GM19240 (cell line): ENCODE measurements at regions not wholly inside any gene's neighbourhood (a gene's known extent, or its start where the extent isn't known, plus 50 kb on each side); places are given as distances from the start of the nearest gene placed in this dataset.
"Not testable (repeated sequence)": the region's sequence is repeated elsewhere in the genome, so short reads cannot be mapped to it uniquely, and the experiment has no call there.

Experiments used
- DNase-seq: peaks from one replicate; pipeline ENCODE4 v3.0.0; 2011; ENCODE audit warnings: low spot score; ENCODE audit not compliant: insufficient read length

DNA sequence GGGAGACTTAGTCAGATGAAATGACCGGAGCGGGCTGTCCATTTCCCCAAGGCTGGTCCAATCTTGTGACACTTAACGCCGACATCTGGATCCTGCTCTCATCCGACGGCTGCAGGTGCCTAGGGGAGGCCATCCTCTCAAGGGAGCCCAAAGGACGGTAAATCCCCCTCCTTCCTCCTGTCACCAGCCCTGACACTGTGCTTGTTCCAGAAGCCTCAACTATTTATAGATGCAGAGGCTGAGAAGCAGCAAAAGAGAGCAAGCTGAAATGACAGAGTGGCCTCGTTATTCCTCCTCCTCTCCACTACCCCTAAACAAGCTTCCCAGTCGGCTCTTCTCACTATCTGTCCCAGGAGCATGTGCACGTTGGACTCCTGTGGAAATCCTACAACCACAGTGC is 533.7 kb downstream of the LIG4 start:
- DNase-seq: no peak

DNA sequence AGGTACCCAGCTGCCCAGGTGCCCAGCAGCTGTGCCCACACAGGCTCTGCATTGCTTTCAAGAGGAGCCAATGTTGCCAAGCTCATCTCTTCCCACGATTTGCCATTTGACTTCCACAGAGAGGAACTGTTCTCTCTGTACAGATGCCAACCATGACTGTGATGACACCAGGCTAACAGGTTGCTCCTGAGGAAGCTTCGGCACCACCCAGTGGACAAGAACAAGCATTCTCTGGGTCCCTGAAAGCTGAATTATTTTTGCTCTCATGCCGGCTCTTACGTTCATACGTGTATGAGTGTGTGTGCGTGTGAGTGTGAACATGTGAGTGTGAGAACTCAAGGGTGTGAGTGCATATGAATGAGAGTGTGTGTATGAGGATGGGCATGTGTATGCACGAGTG is 535.2 kb downstream of the LIG4 start:
- no peak for DNase-seq

DNA sequence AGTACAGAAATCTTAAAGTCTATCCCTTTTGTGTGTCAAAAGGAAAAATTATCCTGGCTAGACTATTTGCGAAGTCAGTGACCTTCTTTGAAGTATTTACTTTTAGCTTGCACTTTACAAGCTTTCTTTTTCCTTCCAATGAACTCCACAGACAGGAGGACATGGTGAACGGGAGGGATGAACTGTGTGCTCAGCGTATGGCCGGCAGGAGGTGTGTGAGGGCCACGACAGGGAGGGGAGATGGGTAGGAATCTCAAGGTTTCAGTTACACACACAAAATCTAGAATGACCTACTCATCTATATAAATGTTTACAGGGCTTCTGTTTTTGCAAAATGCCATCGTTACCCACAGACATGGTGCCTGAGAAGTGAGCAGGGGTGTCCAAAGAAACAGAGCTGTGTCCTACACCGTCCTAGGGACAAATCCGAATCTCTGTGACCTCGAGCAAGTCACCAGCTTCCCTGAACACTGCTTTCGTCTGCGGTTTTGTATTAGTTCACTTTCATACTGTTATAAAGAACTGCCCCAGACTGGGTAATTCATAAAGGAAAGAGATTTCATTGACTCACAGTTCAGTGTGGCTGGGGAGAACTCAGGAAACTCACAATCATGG is 537.2 kb downstream of the LIG4 start:
- DNase-seq: no peak

DNA sequence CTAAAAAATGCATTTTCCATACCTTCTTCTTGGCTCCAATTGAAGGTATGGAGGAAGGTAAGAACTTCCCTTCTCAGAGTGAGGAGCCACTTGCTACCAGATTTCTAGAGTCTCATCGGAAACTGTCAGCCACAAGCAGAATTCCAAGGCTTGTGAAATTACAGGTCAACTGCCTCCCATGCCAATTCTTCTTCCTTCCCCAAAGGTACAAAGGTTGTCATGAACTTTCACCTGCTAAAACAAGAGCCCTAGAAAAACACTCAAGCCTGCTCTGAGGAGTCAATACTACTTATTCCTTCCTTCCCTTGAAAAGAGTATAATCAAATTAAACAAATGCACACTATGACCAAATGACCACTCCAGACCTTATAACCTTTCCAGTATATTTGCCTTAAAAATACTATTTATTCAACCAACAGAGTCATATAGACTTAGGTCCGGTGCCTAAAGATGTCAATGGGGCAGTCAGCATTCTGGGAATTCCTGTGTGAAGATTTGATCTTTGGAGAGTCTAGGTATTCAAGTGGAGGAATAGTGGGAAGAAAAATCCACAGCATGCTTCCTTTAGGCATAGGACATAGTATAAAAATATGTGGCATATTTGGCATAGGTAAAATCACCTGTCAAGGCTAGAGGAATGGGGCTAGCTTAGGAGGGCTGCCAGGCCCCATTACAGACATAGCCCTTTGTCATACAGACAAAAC is 539.3 kb downstream of the LIG4 start:
- DNase-seq: no peak

DNA sequence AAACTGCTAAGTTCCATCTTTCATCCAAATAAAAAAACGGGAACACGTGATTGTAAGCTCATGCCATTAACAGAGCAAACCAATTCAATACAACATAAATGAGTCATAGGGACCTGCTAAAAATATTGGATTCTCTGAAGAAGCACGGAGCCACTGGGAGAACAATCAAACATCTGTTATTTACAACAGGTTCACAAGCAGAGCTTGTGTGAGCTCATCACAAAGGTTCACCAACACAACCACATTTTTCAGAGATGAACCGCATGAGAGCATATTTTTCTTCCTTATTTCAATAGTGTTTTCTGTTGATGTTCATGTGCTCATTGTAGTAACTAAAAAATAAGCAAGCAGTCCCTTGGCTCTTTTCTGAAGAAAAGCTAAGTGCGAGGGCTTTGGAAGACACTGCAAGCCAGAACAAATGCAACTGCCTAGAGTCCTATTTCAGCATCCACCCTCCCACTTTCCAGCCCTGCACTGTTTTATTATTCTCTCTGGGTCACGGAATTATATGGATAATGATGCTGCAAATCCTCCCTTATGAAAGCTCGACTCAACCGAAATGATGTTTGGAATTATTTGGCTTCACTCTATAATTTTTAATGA is 545.8 kb downstream of the LIG4 start:
- DNase-seq: no peak

DNA sequence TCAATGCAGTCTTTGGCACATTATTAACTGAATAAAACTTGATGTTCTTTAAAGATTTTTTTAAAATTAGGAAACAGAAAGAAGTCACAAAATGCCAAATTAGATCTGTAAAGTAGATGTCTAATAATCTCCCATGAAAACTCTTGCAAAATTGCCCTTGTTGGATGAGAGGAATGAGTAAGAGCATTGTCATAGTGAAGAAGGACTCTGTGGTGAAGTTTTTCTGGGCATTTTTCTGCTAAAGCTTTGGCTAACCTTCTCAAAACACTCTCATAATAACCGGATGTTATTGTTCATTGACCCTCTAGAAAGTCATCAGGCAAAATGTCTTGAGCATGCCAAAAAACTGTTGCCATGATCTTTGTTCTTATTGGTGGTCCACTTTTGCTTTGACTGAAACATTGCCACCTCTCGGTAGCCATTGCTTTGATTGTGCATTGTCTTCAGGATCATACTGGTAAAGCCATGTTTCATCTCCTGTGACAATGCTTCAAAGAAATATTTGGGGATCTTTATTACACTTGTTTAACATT is 549.3 kb downstream of the LIG4 start:
- DNase-seq: no peak

DNA sequence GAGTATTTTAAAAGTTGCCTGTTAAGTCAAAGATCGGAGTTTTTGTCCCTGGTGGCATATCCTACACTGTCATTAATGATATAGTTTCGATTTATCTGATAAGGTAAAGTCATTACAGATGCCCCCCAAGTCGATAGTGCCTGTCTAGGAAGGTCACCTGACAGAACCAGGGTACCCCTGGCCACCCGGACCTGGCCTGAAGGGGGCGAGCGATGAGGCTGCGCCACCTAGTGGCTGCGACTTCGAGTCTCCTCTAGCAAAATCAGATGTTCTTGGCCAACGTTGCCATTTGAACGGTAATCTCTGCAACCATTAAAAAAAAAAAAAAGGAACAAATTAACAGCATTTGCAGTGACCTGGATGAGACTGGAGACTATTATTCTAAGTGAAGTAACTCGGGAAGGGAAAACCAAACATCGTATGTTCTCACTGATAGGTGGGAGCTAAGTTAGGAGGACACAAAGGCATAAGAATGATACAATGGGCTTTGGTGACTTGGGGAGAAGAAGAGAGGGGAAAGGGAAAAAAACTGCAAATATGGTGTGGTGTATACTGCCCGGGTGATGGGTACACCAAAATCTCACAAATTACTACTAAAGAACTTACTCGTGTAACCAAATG is 565.1 kb downstream of the LIG4 start:
- no peak for DNase-seq

DNA sequence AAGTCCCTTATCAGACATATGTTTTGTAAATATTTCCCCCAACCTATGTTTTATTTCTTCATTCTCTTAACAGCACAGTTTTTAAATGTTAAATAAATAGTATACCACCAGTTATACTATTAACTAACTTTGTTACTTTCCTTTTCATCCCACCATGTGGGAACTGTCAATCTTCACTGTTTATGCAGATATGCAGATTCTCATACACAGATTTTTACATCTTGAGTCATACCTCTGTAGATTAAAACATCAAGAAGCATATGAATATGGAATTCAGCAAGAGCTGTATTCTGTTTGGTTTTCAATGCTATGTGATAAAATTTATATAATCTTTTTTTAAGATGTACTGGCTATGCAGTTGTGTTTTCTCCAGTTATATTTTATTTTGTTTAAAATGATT is 566.3 kb downstream of the LIG4 start:
- DNase-seq: no peak

DNA sequence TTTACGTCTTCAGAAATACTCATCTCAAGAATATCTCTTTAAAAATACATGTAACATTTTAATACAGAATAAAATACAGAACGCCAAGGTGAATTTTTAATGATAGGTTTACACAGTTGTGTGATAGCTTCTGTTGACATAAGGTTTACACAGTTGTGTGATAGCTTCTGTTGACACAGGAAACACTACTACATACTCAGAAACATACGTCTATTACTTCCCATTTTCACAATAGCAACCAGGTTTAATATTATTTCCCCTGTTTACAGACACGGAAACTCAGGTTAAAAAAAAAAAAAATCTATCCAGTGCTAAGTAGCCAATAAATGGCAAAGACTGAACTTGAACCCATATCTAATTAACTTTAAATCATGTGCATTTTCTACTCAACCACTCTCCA is 571.2 kb downstream of the LIG4 start:
- no peak for DNase-seq

DNA sequence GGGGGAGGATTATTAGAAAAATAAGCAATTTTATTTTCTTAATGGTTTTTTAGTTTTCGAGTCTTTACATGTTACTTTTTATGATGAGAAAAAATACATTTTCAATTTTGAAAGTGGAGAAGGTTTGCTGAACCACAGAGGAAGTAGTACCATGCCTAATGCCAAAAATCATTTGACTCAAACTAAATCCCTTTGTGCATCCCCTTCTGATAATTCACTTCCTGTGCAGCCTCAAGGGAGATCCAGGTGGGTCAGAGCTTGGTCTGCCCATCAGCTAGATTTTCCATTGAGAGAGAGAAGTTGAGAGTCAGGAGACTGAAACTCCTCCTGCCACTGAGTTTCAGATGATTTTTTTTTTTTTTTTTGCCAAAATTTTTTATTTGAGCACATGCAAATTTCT is 571.7 kb downstream of the LIG4 start:
- DNase-seq: no peak

DNA sequence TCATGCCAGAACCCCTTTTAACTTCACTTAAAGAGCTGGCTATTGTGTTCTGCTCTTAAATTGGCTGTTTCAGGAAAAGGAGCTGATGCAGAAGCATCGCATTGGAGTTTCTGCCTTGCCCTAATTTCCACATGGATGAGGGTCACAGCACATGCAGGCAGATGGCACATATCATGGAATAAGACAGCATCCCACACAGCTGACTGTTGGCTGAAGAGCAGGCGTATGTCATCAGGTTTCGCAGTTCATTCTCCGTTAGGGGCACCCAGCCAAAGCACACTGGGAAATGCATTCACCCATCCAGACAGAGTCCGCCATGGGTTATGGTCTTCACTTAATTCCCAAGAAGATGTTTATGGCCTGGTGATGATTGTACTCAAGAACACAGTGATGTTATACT is 572.5 kb downstream of the LIG4 start:
- DNase-seq: no peak

DNA sequence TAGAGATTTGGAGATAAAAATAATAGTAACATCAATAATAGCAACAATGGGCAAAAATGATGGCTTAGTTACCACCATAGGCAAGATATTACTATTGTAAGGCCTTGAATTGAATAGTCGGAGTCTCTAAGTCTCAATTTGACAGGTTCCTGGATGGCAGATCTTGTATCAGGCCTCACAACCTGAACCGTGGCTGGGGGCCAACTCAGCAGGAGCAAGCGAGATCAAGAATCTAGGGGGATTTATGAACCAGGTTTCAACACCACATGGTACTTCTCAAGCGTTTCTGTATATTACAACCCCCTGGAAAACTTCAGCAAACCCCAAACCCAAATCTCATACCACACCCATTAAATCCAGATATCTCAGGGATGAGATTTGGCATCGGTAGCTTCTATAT is 573.8 kb downstream of the LIG4 start:
- no peak for DNase-seq

DNA sequence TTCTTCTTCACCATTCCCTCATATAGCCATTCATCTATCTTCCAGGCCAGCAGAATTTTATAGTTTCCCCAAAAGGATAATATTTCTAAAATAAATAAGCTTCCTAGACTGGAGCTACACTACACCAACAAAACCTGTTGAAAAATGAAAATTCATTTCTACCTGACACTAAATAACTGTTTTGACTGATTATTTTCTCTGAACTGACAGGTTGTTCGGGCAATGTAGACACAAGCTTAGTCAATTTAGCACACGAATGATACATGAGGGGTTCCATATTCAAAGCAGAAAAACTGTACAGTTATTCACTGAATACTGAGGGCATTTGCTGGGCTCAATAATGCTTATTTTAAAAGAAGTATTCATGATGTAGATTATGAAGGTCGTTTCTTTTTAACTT is 589.7 kb downstream of the LIG4 start:
- no peak for DNase-seq

DNA sequence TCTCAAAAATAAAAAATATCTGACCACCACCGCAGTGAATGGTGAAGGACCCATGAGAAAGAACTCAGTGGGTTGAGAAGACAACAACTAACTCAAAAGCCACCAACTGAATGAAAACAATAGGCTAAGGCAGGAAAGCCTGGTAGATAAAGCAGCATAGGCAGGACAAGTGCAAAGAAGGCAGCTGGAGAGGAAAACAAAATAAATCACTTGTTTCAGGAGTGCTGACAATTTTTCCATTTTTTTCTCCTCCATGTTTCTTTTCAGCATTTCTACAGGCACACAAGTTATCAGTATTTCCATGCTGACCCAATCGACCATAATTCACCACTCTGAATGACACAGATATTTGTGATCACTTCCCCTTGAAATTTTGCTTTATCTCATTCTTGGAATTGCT is 597.8 kb downstream of the LIG4 start:
- no peak for DNase-seq

DNA sequence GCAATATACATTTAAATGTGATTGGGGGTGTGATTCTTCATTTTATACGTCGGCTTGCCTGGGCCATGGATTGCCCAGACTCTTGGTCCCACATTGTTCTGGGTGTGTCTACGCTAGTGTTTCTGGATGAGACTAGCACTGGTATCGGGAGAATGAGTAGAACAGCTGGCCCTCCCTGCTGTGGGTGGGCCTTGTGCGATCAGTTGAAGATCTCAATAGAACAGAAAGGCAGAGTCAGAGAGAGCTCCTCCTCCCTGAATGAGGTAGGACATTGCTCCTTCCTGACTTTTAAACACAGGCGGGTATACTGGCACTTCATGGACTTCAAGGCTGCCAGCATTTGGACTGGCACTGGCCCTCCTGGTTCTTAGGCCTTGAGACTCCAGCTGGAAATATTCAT is 603.0 kb downstream of the LIG4 start:
- no peak for DNase-seq

DNA sequence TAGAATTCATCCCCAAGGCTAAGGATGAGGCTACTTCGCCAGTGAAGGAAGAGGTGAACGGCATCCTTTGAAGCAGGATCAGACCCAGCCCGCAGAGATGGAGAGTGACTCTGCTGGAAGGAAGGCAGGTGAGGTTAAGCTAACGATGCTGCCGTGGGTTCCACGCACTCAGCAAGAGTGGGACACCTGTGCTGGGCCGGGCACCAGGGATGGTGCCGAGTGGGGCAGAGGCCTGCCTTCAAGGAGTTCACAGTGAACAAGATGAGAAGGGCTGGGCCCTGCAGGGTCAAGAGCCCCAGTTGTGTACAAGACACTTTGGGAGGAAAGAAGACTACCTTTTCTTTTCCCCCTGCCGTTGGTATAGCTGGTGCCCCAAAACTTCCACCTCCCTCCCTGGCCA is 606.6 kb downstream of the LIG4 start:
- no peak for DNase-seq

DNA sequence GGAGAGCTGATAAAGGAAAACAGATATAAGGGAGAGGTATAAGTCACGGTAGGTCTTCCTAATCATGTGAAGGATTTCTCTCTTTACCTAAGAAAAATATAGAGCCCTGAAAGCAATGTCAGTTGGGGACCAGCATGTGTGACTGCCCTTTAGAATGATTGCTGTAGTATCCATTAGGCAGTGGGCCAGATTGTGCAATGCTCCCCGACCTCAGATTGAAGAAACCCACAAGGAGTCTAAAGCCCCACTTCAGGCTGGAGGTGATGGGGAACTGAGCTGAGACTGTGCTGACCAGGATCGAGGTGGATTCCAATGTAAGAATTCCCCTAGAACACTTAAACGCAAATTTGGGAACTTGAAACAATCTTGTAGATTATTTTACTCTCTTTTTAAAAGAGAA is 614.4 kb downstream of the LIG4 start:
- DNase-seq: no peak

DNA sequence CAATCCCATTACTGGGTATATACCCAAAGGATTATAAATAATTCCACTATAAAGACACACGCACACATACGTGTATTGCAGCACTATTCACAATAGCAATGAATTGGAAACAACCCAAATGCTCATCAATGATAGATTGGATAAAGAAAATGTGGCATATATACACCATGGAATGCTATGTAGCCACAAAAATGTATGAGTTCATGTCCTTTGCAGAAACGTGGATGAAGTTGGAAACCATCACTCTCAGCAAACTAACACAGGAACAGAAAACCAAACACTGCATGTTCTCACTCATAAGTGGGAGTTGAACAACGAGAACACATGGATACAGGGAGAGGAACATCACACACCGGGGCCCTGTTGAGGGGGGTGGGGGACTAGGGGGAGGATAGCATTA is 619.0 kb downstream of the LIG4 start:
- not testable (repeated sequence) for DNase-seq

DNA sequence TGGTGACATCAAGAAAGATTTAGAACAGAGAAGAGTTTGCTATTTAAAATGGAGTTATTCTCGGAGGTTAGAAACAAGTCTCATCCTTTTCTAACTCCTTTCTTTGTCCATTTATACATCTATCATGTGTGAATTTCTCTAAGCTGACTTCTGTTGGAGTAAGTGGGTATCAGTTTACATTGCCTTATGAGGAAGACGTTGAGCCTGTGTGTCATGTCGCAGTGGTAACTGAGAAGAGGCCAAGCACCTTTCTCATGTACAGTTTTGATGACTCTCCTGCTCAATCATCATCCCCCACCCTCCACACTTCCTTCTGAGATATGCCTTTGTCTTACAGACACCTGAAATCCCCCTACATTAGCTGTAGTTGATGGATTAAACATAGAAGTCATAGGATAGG is 624.8 kb downstream of the LIG4 start:
- no peak for DNase-seq

DNA sequence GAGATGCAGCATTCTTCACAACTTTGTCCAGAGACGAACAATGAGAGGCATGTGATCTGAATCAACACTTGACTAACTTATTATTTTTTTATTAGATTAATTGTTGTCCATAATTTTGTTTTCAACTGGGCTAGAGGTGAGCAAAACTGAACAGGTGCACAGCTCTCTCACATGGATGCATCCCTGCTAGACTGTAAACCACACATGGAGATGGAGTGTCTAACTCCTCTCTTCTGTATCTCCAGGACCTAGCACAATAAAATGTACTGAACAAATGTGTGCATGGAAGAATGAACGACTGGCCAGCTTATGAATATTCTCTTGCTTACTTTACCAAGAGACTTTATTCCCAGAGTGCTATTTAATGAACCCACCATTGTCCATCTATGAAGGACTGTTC is 627.7 kb downstream of the LIG4 start:
- no peak for DNase-seq

DNA sequence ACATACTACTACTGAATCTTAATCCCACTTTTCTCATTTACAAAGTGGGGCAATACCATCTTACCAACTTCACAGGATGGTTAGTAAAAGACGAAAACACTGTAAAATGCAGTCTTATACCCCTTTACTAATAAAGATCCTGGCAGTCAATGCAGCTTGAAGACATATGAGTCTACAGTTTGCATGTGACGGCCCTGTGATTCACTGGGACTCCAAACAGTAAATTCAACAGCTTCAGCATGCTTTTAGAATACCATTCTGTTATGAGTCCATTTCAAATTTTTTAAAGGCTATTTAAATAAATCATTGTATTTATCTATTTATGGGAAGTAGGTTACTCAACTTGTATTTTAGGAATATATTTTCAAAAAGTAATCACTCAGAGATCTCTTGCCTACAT is 629.1 kb downstream of the LIG4 start:
- no peak for DNase-seq

DNA sequence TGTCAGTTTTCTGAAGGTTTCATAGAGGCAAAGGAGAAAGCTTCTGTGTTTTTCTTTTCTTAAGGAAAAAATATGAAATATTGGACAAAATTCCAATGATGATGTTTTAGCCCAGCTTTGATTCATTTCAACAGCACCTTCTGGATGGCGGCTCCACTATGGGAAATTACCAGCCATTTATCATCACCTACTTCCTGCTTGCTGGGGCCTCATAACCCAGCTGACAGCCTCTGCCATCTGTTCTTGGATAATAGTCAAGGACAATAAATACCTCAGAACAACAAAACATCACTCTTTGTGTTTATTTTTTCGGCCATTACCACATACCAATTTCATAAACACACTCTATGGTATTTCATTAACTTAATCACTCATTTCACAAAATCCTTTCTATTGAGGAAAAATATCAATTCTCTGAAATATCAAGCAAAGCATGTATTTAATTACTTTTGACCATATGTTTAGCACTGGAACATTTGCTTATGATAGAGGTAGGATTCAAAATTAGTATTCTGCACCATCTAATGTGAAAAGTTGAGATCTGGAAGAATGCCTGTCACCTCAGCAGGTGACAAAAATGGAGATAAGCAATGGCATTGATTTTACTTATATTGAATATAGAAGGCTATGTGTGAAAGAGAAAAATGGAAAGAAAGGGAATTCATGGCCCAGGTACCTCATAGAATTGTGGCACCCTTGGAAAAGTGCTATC is 629.7 kb downstream of the LIG4 start:
- no peak for DNase-seq
